GM18951 (cell line): ENCODE measurements at regions not wholly inside any gene's neighbourhood (a gene's known extent, or its start where the extent isn't known, plus 50 kb on each side); places are given as distances from the start of the nearest gene placed in this dataset.

Experiments used
- POLR2A ChIP-seq: IDR thresholded peaks from 4 replicates; pipeline ENCODE4 v1.6.1; 2011; ENCODE audit warnings: mild to moderate bottlenecking; ENCODE audit not compliant: insufficient read length, insufficient read depth; ENCODE audit errors: extremely low read depth
- in situ Hi-C: fragments of 300-500 bp; cut with MboI; formaldehyde crosslinking; loops from one replicate; pipeline ENCODE4 v1.12.0; 2022; ENCODE audit warnings: low sequenced_read_pairs, mixed read lengths, inconsistent platforms; ENCODE audit not compliant: unreplicated experiment

GRCh38 chr21:36532769-36533467, 53.0 kb upstream of the CLDN14 start:
- in situ Hi-C loops = no loop called here
- TF ChIP-seq POLR2A = no peak

DNA sequence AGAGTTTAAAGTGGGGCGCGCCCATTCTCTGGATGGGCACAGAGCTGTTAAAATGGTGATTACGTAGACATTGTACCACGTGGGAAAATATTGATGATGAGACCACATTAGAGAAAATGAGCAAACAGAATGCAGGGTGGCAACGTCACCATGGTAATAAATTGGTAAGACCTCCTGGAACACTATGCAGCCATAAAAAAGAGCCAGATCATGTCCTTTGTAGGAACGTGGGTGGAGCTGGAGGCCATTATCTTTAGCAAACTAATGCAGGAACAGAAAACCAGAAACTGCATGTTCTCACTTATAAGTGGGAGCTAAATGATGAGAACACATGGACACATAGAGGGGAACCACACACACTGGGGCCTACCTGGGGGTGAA, 53.5 kb upstream of the CLDN14 start:
- in situ Hi-C loops = no loop called here
- TF ChIP-seq POLR2A = no peak

GRCh38 chr21:36534656-36535055, 54.7 kb upstream of the CLDN14 start:
- in situ Hi-C loops = no loop called here
- no peak for TF ChIP-seq POLR2A

DNA sequence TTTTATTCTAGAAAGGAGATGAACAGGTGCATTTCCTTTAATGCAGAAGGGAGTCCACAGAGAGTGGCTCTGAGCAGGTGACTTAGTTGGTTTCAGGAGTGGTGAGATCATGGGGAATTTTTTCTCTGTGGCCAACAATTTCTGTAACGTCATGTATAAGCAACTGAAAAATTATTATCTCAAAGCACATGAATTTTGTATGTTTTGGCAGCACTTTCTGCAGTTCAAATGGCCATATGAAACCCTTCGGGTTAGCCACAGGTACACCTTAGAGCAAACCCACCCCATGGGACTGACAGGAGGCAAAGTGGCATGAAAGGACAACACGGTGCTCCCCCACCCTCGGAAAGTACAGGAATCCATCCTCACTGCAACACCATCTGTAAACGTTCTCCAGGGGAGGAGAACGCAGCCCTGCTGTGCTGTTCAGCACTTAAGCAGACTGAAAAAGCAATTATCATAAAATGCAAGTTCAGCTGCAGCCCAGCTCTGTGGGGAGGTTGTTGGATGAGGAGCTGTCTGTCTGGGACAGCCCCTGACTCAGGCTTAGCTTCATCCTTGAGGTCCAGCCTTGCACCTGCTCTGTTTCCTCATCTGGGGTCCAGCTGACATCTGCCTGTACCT, 55.8 kb upstream of the CLDN14 start:
- TF ChIP-seq POLR2A = peak; percentile 40
- in situ Hi-C loops = no loop called here

GRCh38 chr21:36538761-36539160, 58.8 kb upstream of the CLDN14 start:
- in situ Hi-C loops = no loop called here
- no peak for TF ChIP-seq POLR2A

GRCh38 chr21:36539434-36540150, 59.7 kb upstream of the CLDN14 start:
- no peak for TF ChIP-seq POLR2A
- in situ Hi-C loops = no loop called here

- TF ChIP-seq POLR2A = no peak
These were observed 60.8 kb upstream of the CLDN14 start for GRCh38 chr21:36540700-36541099.

GRCh38 chr21:36541721-36542139, 61.8 kb upstream of the CLDN14 start:
- in situ Hi-C loops = no loop called here
- no peak for TF ChIP-seq POLR2A

More at GRCh38 chr21:36540700-36541099, 60.8 kb upstream of the CLDN14 start:
- in situ Hi-C loops = no loop called here

GRCh38 chr21:36542312-36543101, 62.6 kb upstream of the CLDN14 start:
- in situ Hi-C loops = no loop called here
- TF ChIP-seq POLR2A = peak; percentile 80

GRCh38 chr21:36543924-36544323, 64.0 kb upstream of the CLDN14 start:
- in situ Hi-C loops = no loop called here

GRCh38 chr21:36544545-36544944, 64.6 kb upstream of the CLDN14 start:
- in situ Hi-C loops = no loop called here

More at GRCh38 chr21:36543924-36544323, 64.0 kb upstream of the CLDN14 start:
- no peak for TF ChIP-seq POLR2A

GRCh38 chr21:36545776-36546511, 66.0 kb upstream of the CLDN14 start:
- in situ Hi-C loops = no loop called here
- TF ChIP-seq POLR2A = no peak

More at GRCh38 chr21:36544545-36544944, 64.6 kb upstream of the CLDN14 start:
- TF ChIP-seq POLR2A = no peak
